ENCODE measurements at regions not wholly inside any gene's neighbourhood (a gene's known extent, or its start where the extent isn't known, plus 50 kb on each side); places are given as distances from the start of the nearest gene placed in this dataset.
A peak's percentile ranks its signal among the peaks of the same experiment; 100 is the strongest.

- H3K4me3 ChIP-seq (ENCODE audit: low read depth, poor library complexity, severe bottlenecking), result no peak overlapping the region
- DNase-seq (ENCODE audit: low spot score in 2 of 2), result no peak
- intact Hi-C loops (cut with DNase I; ENCODE audit: low total_unique reads), result no loop called here
- WGBS, 2 donors, result 79 to 85% methylated on average over 4 of the region's 4 CpGs
- TF ChIP-seq POLR2A (IDR thresholded peaks at IDR 0.05), result no peak
- TF ChIP-seq CTCF (IDR thresholded peaks at IDR 0.05), result no peak
These were observed 381.1 kb downstream of the ZNF608 start for GRCh38 chr5:124365361-124365801.

- intact Hi-C loops (cut with DNase I; ENCODE audit: low total_unique reads), result no loop called here
- no peak for TF ChIP-seq CTCF (IDR thresholded peaks at IDR 0.05)
- H3K4me3 ChIP-seq (ENCODE audit: low read depth, poor library complexity, severe bottlenecking), result no peak overlapping the region
- 80 to 90% methylated on average over 1 of the region's 1 CpG for WGBS, 2 donors
- DNase-seq (ENCODE audit: low spot score in 2 of 2), result no peak
These were observed 390.5 kb downstream of the ZNF608 start for GRCh38 chr5:124355928-124356327.

GRCh38 chr5:124353016-124353415, 393.4 kb downstream of the ZNF608 start:
- intact Hi-C loops (cut with DNase I; ENCODE audit: low total_unique reads), result no loop called here
- no peak for TF ChIP-seq POLR2A (IDR thresholded peaks at IDR 0.05)
- TF ChIP-seq CTCF (IDR thresholded peaks at IDR 0.05), result no peak
- no peak for DNase-seq (ENCODE audit: low spot score in 2 of 2)
- 89 to 97% methylated on average over 5 of the region's 5 CpGs for WGBS, 2 donors
- H3K4me3 ChIP-seq (ENCODE audit: low read depth, poor library complexity, severe bottlenecking), result no peak overlapping the region

GRCh38 chr5:124352312-124352711, 394.1 kb downstream of the ZNF608 start:
- WGBS, 2 donors, result 60 to 75% methylated on average over 4 of the region's 4 CpGs
- DNase-seq (ENCODE audit: low spot score in 2 of 2), result no peak
- no peak overlapping the region for H3K4me3 ChIP-seq (ENCODE audit: low read depth, poor library complexity, severe bottlenecking)
- TF ChIP-seq POLR2A (IDR thresholded peaks at IDR 0.05) (no peak), CTCF (IDR thresholded peaks at IDR 0.05) (no peak)
- intact Hi-C loops (cut with DNase I; ENCODE audit: low total_unique reads), result no loop called here

- no peak for DNase-seq (ENCODE audit: low spot score in 2 of 2)
- intact Hi-C loops (cut with DNase I; ENCODE audit: low total_unique reads), result no loop called here
- H3K4me3 ChIP-seq (ENCODE audit: low read depth, poor library complexity, severe bottlenecking), result no peak overlapping the region
- TF ChIP-seq POLR2A (IDR thresholded peaks at IDR 0.05) (no peak), CTCF (IDR thresholded peaks at IDR 0.05) (no peak)
- 54 to 70% methylated on average over 4 of the region's 4 CpGs for WGBS, 2 donors
These were observed 396.5 kb downstream of the ZNF608 start for GRCh38 chr5:124349931-124350330.

- intact Hi-C loops (cut with DNase I; ENCODE audit: low total_unique reads), result no loop called here
- WGBS, 2 donors, result 71 to 79% methylated on average over 5 of the region's 5 CpGs
- H3K4me3 ChIP-seq (ENCODE audit: low read depth, poor library complexity, severe bottlenecking), result no peak overlapping the region
- no peak for TF ChIP-seq CTCF (IDR thresholded peaks at IDR 0.05)
- TF ChIP-seq POLR2A (IDR thresholded peaks at IDR 0.05), result no peak
- DNase-seq (ENCODE audit: low spot score in 2 of 2), result peak in 1 of 2 donors; percentile 15
These were observed 403.0 kb downstream of the ZNF608 start for GRCh38 chr5:124343451-124343867.

All from lower leg skin (tissue), 4 donors.